Upper lobe of left lung (tissue), 4 donors: ENCODE measurements at regions not wholly inside any gene's neighbourhood (a gene's known extent, or its start where the extent isn't known, plus 50 kb on each side); places are given as distances from the start of the nearest gene placed in this dataset.

ENCODE experiments used
- POLR2A ChIP-seq, 4 donors: fragments of 450-650 bp; IDR thresholded peaks; one replicate each; pipeline ENCODE4 v1.5.1; 2016 to 2017; ENCODE audit warnings: antibody characterized with exemption in 4 of 4, mild to moderate bottlenecking in 2 of 4
- TF ChIP-seq, protein P1 (sequence below), 6 experiments: fragments of 450-650 bp in 4 of 6; fragments of 200-600 bp in 2 of 6; sonication (generic) in 2 of 6; IDR thresholded peaks; one replicate each; pipeline ENCODE4 v1.5.1; 2016 to 2019; ENCODE audit warnings: antibody characterized with exemption in 6 of 6

DNA sequence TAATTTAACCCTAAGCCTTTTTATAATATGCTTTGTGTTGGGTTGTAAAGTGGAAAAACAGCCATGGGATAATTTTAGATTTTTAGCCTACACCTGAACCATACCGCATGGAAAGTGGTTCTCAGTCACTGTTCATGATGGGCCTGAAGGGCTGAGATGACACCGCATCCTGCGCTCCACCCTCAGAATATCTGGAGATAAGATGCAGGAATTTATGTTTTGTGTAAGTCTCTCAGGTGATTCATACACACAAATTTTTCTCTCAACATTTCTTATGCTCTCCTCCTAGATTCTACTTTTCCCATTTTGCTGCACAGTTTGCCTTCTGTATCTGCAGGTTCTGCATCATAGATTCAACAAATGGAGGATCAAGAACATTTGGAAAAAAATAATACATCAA is 191.3 kb upstream of the PHACTR1 start:
- TF ChIP-seq, protein P1, sequence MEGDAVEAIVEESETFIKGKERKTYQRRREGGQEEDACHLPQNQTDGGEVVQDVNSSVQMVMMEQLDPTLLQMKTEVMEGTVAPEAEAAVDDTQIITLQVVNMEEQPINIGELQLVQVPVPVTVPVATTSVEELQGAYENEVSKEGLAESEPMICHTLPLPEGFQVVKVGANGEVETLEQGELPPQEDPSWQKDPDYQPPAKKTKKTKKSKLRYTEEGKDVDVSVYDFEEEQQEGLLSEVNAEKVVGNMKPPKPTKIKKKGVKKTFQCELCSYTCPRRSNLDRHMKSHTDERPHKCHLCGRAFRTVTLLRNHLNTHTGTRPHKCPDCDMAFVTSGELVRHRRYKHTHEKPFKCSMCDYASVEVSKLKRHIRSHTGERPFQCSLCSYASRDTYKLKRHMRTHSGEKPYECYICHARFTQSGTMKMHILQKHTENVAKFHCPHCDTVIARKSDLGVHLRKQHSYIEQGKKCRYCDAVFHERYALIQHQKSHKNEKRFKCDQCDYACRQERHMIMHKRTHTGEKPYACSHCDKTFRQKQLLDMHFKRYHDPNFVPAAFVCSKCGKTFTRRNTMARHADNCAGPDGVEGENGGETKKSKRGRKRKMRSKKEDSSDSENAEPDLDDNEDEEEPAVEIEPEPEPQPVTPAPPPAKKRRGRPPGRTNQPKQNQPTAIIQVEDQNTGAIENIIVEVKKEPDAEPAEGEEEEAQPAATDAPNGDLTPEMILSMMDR (IDR thresholded peaks at IDR 0.05), result no peak
- TF ChIP-seq POLR2A (IDR thresholded peaks at IDR 0.05), result no peak
